Neural crest cell (in vitro differentiated cells): ENCODE measurements at regions not wholly inside any gene's neighbourhood (a gene's known extent, or its start where the extent isn't known, plus 50 kb on each side); places are given as distances from the start of the nearest gene placed in this dataset.

Experiments
- DNase-seq: peaks from one replicate; pipeline ENCODE4 v3.0.0; 2021; ENCODE audit warnings: low read depth, mixed read lengths, low spot score
- H3K27ac Mint-ChIP-seq: one replicate; pipeline ENCODE4 v1.8.0; 2021; ENCODE audit warnings: mild to moderate bottlenecking, mixed read lengths; ENCODE audit not compliant: unreplicated experiment
- H3K27me3 Mint-ChIP-seq: 2 replicates; pipeline ENCODE4 v1.8.0; 2021; ENCODE audit warnings: low read depth, mild to moderate bottlenecking, mixed read lengths
- H3K36me3 Mint-ChIP-seq: 2 replicates; pipeline ENCODE4 v1.8.0; 2021; ENCODE audit warnings: low read depth, mild to moderate bottlenecking, mixed read lengths
- H3K4me1 Mint-ChIP-seq: 2 replicates; pipeline ENCODE4 v1.8.0; 2021; ENCODE audit warnings: mixed read lengths
- H3K4me3 Mint-ChIP-seq: one replicate; pipeline ENCODE4 v1.8.0; 2021; ENCODE audit warnings: mild to moderate bottlenecking, mixed read lengths
- H3K9me3 Mint-ChIP-seq: 2 replicates; pipeline ENCODE4 v1.8.0; 2021; ENCODE audit warnings: mixed read lengths
- CTCF ChIP-seq: fragments of 200-600 bp; sonication (generic); conservative IDR thresholded peaks from 2 replicates; pipeline ENCODE4 v1.5.0; 2021; ENCODE audit warnings: antibody characterized with exemption, mild to moderate bottlenecking

DNA sequence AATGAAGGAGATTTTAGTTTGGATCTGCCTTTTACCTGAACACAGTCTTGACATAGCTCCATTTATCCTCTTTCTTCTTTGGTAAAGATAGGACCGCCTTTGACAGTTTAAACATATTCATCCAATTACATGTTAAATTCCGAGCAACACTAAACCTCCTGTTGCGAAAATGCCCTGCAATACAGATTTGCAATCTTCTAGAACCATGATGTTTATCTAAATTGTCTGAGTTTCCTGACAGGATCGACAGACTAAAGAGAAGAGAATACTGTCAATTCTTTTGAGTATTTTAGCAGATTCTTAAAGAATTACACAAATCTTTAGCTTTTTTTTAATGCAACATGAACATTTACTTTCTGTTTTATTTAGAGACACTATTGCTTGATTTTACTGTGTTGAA is 1145.5 kb downstream of the CDH11 start:
- TF ChIP-seq CTCF: no peak
- H3K4me3 Mint-ChIP-seq: no peak overlapping the region

DNA sequence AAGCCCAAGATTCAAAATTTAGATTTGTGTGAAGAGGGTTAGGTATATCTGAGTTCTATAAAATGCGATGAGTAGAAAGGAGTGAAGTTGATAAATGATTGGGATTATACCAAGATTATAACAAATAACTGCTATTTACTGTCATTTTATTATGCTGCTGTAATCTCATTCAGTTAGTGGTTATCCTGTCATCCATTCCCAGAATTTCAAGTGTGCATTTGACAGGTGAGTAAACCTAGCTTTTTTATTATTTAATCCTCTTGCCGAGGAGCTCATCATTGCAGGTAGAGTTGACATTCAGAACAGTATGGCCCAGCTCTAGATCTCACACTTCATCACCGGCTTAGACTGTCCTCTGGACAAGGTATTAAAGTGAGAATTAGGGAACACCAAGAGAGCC is 1146.2 kb downstream of the CDH11 start:
- H3K27ac Mint-ChIP-seq: no peak overlapping the region
- TF ChIP-seq CTCF: no peak

More for the DNA sequence above, 1145.5 kb downstream of the CDH11 start:
- H3K27ac Mint-ChIP-seq: no peak overlapping the region
- DNase-seq: no peak
- no peaks in the 10 kb centered on the region for H3K9me3 Mint-ChIP-seq
- no peaks in the 10 kb centered on the region for H3K36me3 Mint-ChIP-seq
- H3K4me1 Mint-ChIP-seq: peaks cover 19% of the 10 kb centered on the region
- no peaks in the 10 kb centered on the region for H3K27me3 Mint-ChIP-seq

GRCh38 chr16:63967966-63968365 is 1153.9 kb downstream of the CDH11 start:
- Mint-ChIP-seq H3K27ac (no peak overlapping the region), H3K27me3 (no peaks in the 10 kb centered on the region), H3K9me3 (no peaks in the 10 kb centered on the region), H3K4me1 (no peaks in the 10 kb centered on the region), H3K36me3 (no peaks in the 10 kb centered on the region), H3K4me3 (no peak overlapping the region)
- no peak for DNase-seq
- no peak for TF ChIP-seq CTCF

More for the DNA sequence above, 1146.2 kb downstream of the CDH11 start:
- DNase-seq: no peak
- Mint-ChIP-seq H3K4me3 (no peak overlapping the region), H3K36me3 (no peaks in the 10 kb centered on the region), H3K27me3 (no peaks in the 10 kb centered on the region), H3K9me3 (no peaks in the 10 kb centered on the region), H3K4me1 (peaks cover 12% of the 10 kb centered on the region)

GRCh38 chr16:63960321-63960720 is 1161.5 kb downstream of the CDH11 start:
- no peak for DNase-seq
- TF ChIP-seq CTCF: no peak
- no peak overlapping the region for H3K4me3 Mint-ChIP-seq
- H3K4me1 Mint-ChIP-seq: no peaks in the 10 kb centered on the region
- no peaks in the 10 kb centered on the region for H3K36me3 Mint-ChIP-seq
- no peaks in the 10 kb centered on the region for H3K27me3 Mint-ChIP-seq
- peaks cover 7% of the 10 kb centered on the region for H3K9me3 Mint-ChIP-seq
- no peak overlapping the region for H3K27ac Mint-ChIP-seq

DNA sequence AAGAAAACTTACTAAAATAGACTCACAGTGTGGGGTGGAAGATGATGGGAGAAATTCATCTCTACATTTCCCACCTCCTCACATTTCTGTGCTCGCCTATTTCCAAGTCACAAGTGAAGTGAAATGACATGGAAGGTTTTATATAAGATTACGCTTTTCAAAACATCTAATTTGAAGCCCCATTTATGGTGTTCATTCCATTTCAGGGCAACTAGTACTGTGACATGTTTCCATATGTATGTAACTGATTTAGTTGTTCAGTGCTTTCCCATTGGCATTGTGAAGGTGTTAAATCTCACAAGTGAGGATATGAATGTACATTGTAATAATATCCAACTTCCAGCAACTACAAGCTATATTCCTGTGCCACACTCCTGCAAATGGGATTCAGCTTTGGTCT is 1174.8 kb downstream of the CDH11 start:
- Mint-ChIP-seq H3K27me3 (no peaks in the 10 kb centered on the region), H3K27ac (no peak overlapping the region), H3K4me1 (no peaks in the 10 kb centered on the region), H3K9me3 (no peaks in the 10 kb centered on the region), H3K4me3 (no peak overlapping the region), H3K36me3 (no peaks in the 10 kb centered on the region)
- DNase-seq: no peak
- no peak for TF ChIP-seq CTCF

GRCh38 chr16:63945806-63946205 is 1176.1 kb downstream of the CDH11 start:
- no peak for DNase-seq
- Mint-ChIP-seq H3K27ac (no peak overlapping the region), H3K4me3 (no peak overlapping the region), H3K4me1 (no peaks in the 10 kb centered on the region), H3K9me3 (no peaks in the 10 kb centered on the region), H3K27me3 (no peaks in the 10 kb centered on the region), H3K36me3 (no peaks in the 10 kb centered on the region)
- no peak for TF ChIP-seq CTCF
